Liver (tissue), 3 donors: ENCODE measurements at regions not wholly inside any gene's neighbourhood (a gene's known extent, or its start where the extent isn't known, plus 50 kb on each side); places are given as distances from the start of the nearest gene placed in this dataset.

Source experiments
- GABPA ChIP-seq, 2 donors: IDR thresholded peaks in 1 of 2; conservative IDR thresholded peaks in 1 of 2; 2 replicates each; pipeline ENCODE4 v1.6.1; 2016; ENCODE audit warnings: antibody characterized with exemption in 2 of 2, mild to moderate bottlenecking in 1 of 2, moderate library complexity in 1 of 2
- SP1 ChIP-seq: IDR thresholded peaks from 2 replicates; pipeline ENCODE4 v1.6.1; 2018; ENCODE audit warnings: antibody characterized with exemption, mild to moderate bottlenecking
- YY1 ChIP-seq: IDR thresholded peaks from 2 replicates; pipeline ENCODE4 v1.6.1; 2016; ENCODE audit warnings: antibody characterized with exemption, mild to moderate bottlenecking
- TF ChIP-seq, protein P1 (sequence below): fragments of 150-350 bp; IDR thresholded peaks from 2 replicates; pipeline ENCODE4 v1.5.1; 2017; ENCODE audit warnings: improper control_type of control experiment, low read depth, low read length; ENCODE audit not compliant: missing input control
- TF ChIP-seq, protein P2 (sequence below): IDR thresholded peaks from 2 replicates; pipeline ENCODE4 v1.6.1; 2016; ENCODE audit warnings: antibody characterized with exemption
- donor health status: healthy.
- donor health status: healthy.

DNA sequence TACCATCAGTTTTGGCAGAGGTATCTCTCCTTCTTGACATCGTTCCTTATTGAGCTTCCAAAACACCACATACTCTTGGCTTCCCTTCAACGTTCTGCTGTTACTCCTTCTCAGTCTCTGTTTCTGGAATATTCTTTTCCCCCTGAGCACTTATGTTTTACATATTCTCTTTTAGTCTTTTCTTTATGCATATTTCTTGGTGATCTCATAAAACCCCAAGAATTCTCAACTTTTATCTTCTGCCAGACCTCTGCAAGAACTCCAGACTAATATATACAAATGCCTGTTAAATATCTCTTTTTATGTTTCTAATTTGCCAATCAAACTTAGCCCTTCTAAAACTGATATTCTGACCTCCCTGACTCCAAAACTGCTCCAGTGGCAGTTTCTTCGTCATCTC lies 453.4 kb upstream of the CTNND2 start:
- TF ChIP-seq, protein P1, sequence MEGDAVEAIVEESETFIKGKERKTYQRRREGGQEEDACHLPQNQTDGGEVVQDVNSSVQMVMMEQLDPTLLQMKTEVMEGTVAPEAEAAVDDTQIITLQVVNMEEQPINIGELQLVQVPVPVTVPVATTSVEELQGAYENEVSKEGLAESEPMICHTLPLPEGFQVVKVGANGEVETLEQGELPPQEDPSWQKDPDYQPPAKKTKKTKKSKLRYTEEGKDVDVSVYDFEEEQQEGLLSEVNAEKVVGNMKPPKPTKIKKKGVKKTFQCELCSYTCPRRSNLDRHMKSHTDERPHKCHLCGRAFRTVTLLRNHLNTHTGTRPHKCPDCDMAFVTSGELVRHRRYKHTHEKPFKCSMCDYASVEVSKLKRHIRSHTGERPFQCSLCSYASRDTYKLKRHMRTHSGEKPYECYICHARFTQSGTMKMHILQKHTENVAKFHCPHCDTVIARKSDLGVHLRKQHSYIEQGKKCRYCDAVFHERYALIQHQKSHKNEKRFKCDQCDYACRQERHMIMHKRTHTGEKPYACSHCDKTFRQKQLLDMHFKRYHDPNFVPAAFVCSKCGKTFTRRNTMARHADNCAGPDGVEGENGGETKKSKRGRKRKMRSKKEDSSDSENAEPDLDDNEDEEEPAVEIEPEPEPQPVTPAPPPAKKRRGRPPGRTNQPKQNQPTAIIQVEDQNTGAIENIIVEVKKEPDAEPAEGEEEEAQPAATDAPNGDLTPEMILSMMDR, result no peak
- TF ChIP-seq GABPA (IDR thresholded peaks at IDR 0.05 in 1 of 2, conservative IDR thresholded peaks at IDR 0.05 in 1 of 2) (no peak), SP1 (no peak), YY1 (no peak)
- TF ChIP-seq, protein P2, sequence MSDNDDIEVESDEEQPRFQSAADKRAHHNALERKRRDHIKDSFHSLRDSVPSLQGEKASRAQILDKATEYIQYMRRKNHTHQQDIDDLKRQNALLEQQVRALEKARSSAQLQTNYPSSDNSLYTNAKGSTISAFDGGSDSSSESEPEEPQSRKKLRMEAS, result no peak
